H1 (cell line): ENCODE measurements at regions not wholly inside any gene's neighbourhood (a gene's known extent, or its start where the extent isn't known, plus 50 kb on each side); places are given as distances from the start of the nearest gene placed in this dataset.

Experiments used
- CTCF ChIA-PET: fragments of 300-600 bp; sonication (Branson Sonifier 250); formaldehyde crosslinking; loops from one replicate; lab custom pipeline; 2021; ENCODE audit not compliant: partially characterized antibody; lab: Charles Lee
- POLR2A ChIA-PET: fragments of 300-600 bp; sonication (Branson Sonifier 250); formaldehyde crosslinking; loops from one replicate; lab custom pipeline; 2021; ENCODE audit warnings: inconsistent platforms; ENCODE audit not compliant: partially characterized antibody; lab: Charles Lee
- DNase-seq, 2 experiments: peaks; one replicate each; pipeline versions ENCODE4 v3.0.0 to v3.0.0-alpha.2; 2010 to 2022; ENCODE audit warnings: low spot score in 2 of 2, low read depth in 1 of 2, mixed read lengths in 1 of 2
- FAIRE-seq: peaks from 2 replicates; lab custom pipeline; 2011; peaks lifted over from hg19 to GRCh38; lab: Jason Lieb, UNC
- H2AFZ ChIP-seq: 2 replicates; pipeline ENCODE4 v1.8.1; 2012; ENCODE audit warnings: low read length, inconsistent platforms
- H2AK5ac ChIP-seq: 2 replicates; pipeline ENCODE4 v1.6.1; 2013; ENCODE audit warnings: low read depth, low read length
- H2BK120ac ChIP-seq: replicated peaks from 2 replicates; pipeline ENCODE3; 2013; ENCODE audit warnings: low read depth, low read length, inconsistent platforms
- H2BK12ac ChIP-seq: 2 replicates; pipeline ENCODE4 v1.6.1; 2013; ENCODE audit warnings: low read depth, low read length
- H2BK15ac ChIP-seq: 2 replicates; pipeline ENCODE4 v1.6.1; 2013; ENCODE audit warnings: low read length
- H2BK20ac ChIP-seq: 2 replicates; pipeline ENCODE4 v1.6.1; 2013; ENCODE audit warnings: low read length
- H2BK5ac ChIP-seq: 2 replicates; pipeline ENCODE4 v1.6.1; 2013; ENCODE audit warnings: low read depth, low read length
- H3K14ac ChIP-seq: 2 replicates; pipeline ENCODE4 v1.6.1; 2013; ENCODE audit warnings: inconsistent platforms; ENCODE audit not compliant: insufficient read length
- H3K18ac ChIP-seq: 2 replicates; pipeline ENCODE4 v1.6.1; 2013; ENCODE audit warnings: low read length; ENCODE audit errors: extremely low read depth
- H3K23ac ChIP-seq: 2 replicates; pipeline ENCODE4 v1.6.1; 2013; ENCODE audit warnings: inconsistent platforms; ENCODE audit not compliant: insufficient read length
- H3K23me2 ChIP-seq: 2 replicates; pipeline ENCODE4 v1.6.1; 2013; ENCODE audit warnings: low read depth, low read length
- H3K27ac ChIP-seq: 2 replicates; pipeline ENCODE4 v1.6.1; 2011; ENCODE audit warnings: low read depth, low read length, inconsistent platforms
- H3K27me3 ChIP-seq, 4 experiments: replicated peaks in 1 of 4; 1 replicate in 1 of 4; 2 replicates in 3 of 4; pipeline versions ENCODE4 v1.6.1 to v1.8.1; 2011 to 2013; ENCODE audit warnings: low read length in 3 of 4, mild to moderate bottlenecking in 3 of 4, inconsistent platforms in 2 of 4, mixed read lengths in 2 of 4, moderate library complexity in 1 of 4; ENCODE audit not compliant: control insufficient read depth in 3 of 4, insufficient read depth in 3 of 4; ENCODE audit errors: extremely low read depth in 1 of 4
- H3K36me3 ChIP-seq, 4 experiments: 2 replicates each; pipeline versions ENCODE4 v1.6.1 to v1.8.1; 2011 to 2013; ENCODE audit warnings: mild to moderate bottlenecking in 4 of 4, low read length in 3 of 4, moderate library complexity in 2 of 4, control low read depth in 1 of 4, inconsistent platforms in 1 of 4; ENCODE audit not compliant: insufficient read depth in 4 of 4, control insufficient read depth in 2 of 4
- H3K4ac ChIP-seq: replicated peaks from 2 replicates; pipeline ENCODE3; 2013; ENCODE audit warnings: low read length, low read depth, mixed read lengths, inconsistent platforms; ENCODE audit not compliant: insufficient read length
- H3K4me1 ChIP-seq, 4 experiments: replicated peaks in 1 of 4; 1 replicate in 1 of 4; 2 replicates in 3 of 4; pipeline versions ENCODE4 v1.6.1 to v1.8.1; 2011 to 2013; ENCODE audit warnings: low read length in 3 of 4, inconsistent platforms in 2 of 4, mixed read lengths in 1 of 4; ENCODE audit not compliant: insufficient read depth in 4 of 4, control insufficient read depth in 3 of 4
- H3K4me2 ChIP-seq, 2 experiments: 2 replicates each; pipeline versions ENCODE4 v1.6.1 to v1.8.1; 2011 to 2013; ENCODE audit warnings: low read depth in 2 of 2, low read length in 2 of 2, control low read depth in 1 of 2, inconsistent platforms in 1 of 2, mild to moderate bottlenecking in 1 of 2; ENCODE audit not compliant: insufficient read depth in 1 of 2
- H3K4me3 ChIP-seq, 4 experiments: fragments of 200-600, 300-600 bp in 1 of 4; sonication (generic), shearing (Covaris generic), sonication (Bioruptor Twin) in 1 of 4; 2 replicates each; pipeline versions ENCODE4 v1.5.1 to v1.8.1; 2011 to 2016; ENCODE audit warnings: low read length in 4 of 4, low read depth in 3 of 4, control low read depth in 2 of 4, inconsistent platforms in 2 of 4, mild to moderate bottlenecking in 2 of 4, mixed read lengths in 1 of 4, moderate library complexity in 1 of 4; ENCODE audit not compliant: insufficient read depth in 2 of 4; ENCODE audit errors: extremely low read depth in 1 of 4
- H3K56ac ChIP-seq: replicated peaks from 2 replicates; pipeline ENCODE3; 2013; ENCODE audit warnings: low read depth, mild to moderate bottlenecking, mixed read lengths, low read length, inconsistent platforms; ENCODE audit not compliant: insufficient read length
- H3K79me1 ChIP-seq: 2 replicates; pipeline ENCODE4 v1.6.1; 2013; ENCODE audit warnings: low read depth, low read length, control low read depth
- H3K79me2 ChIP-seq, 2 experiments: 2 replicates each; pipeline versions ENCODE4 v1.6.1 to v1.8.1; 2012 to 2013; ENCODE audit warnings: low read length in 2 of 2, mild to moderate bottlenecking in 2 of 2, inconsistent platforms in 1 of 2; ENCODE audit not compliant: insufficient read depth in 2 of 2, control insufficient read depth in 1 of 2
- H3K9ac ChIP-seq, 4 experiments: replicated peaks in 1 of 4; 1 replicate in 1 of 4; 2 replicates in 3 of 4; pipeline versions ENCODE4 v1.6.1 to v1.8.1; 2011 to 2013; ENCODE audit warnings: low read depth in 3 of 4, low read length in 3 of 4, control low read depth in 2 of 4, mild to moderate bottlenecking in 2 of 4, moderate library complexity in 2 of 4, inconsistent platforms in 1 of 4; ENCODE audit errors: extremely low read depth in 1 of 4
- H3K9me3 ChIP-seq, 2 experiments: 2 replicates each; pipeline versions ENCODE4 v1.6.1 to v1.8.1; 2012 to 2013; ENCODE audit warnings: mild to moderate bottlenecking in 2 of 2, moderate library complexity in 2 of 2, control low read depth in 1 of 2, inconsistent platforms in 1 of 2, low read depth in 1 of 2, low read length in 1 of 2, mixed read lengths in 1 of 2; ENCODE audit not compliant: insufficient read depth in 2 of 2
- H4K20me1 ChIP-seq, 2 experiments: replicated peaks in 1 of 2; 2 replicates each; pipeline versions ENCODE3 to v1.8.1; 2011 to 2013; ENCODE audit warnings: inconsistent platforms in 2 of 2, low read length in 2 of 2, mild to moderate bottlenecking in 1 of 2; ENCODE audit not compliant: insufficient read depth in 2 of 2, control insufficient read depth in 1 of 2
- H4K5ac ChIP-seq: 2 replicates; pipeline ENCODE4 v1.6.1; 2013; ENCODE audit warnings: low read length, low read depth, mixed read lengths, inconsistent platforms; ENCODE audit not compliant: insufficient read length
- H4K8ac ChIP-seq: 2 replicates; pipeline ENCODE4 v1.8.0; 2013; ENCODE audit warnings: mild to moderate bottlenecking, moderate library complexity, low read length, inconsistent platforms; ENCODE audit not compliant: insufficient read depth; ENCODE audit errors: extremely low read depth
- H4K91ac ChIP-seq: replicated peaks from 2 replicates; pipeline ENCODE3; 2013; ENCODE audit warnings: low read length, mixed read lengths, inconsistent platforms; ENCODE audit not compliant: insufficient read length
- ASH2L ChIP-seq: fragments of 200-600, 300-600 bp; sonication (generic); IDR thresholded peaks from one replicate; pipeline ENCODE4 v1.7.1; 2017; ENCODE audit warnings: low read length
- BACH1 ChIP-seq: IDR thresholded peaks from 2 replicates; pipeline ENCODE4 v1.6.1; 2012; ENCODE audit warnings: low read length, improper control_type of control experiment
- BCL11A ChIP-seq, 2 experiments: IDR thresholded peaks; one replicate each; pipeline ENCODE4 v1.6.1; 2011; ENCODE audit warnings: low read depth in 2 of 2, low read length in 2 of 2, mild to moderate bottlenecking in 2 of 2
- CBX5 ChIP-seq: fragments of 300-800, 300-1000 bp; sonication (generic); IDR thresholded peaks from 2 replicates; pipeline ENCODE4 v1.7.1; 2016; ENCODE audit warnings: antibody characterized with exemption, low read length, low read depth
- GTF2F1 ChIP-seq: IDR thresholded peaks from 2 replicates; pipeline ENCODE4 v1.6.1; 2012; ENCODE audit warnings: low read depth, low read length, improper control_type of control experiment, borderline replicate concordance
- JUN ChIP-seq: IDR thresholded peaks from 2 replicates; pipeline ENCODE4 v1.6.1; 2011; ENCODE audit warnings: low read depth, mild to moderate bottlenecking, improper control_type of control experiment, low read length
- POU5F1 ChIP-seq: IDR thresholded peaks from 2 replicates; pipeline ENCODE4 v1.6.1; 2011; ENCODE audit warnings: low read depth, mild to moderate bottlenecking, low read length, moderate library complexity
- RAD21 ChIP-seq, 2 experiments: IDR thresholded peaks in 1 of 2; conservative IDR thresholded peaks in 1 of 2; 2 replicates each; pipeline ENCODE4 v1.6.1; 2011; ENCODE audit warnings: low read depth in 2 of 2, low read length in 2 of 2, improper control_type of control experiment in 1 of 2, inconsistent platforms in 1 of 2, mild to moderate bottlenecking in 1 of 2, moderate library complexity in 1 of 2
- SIX5 ChIP-seq: IDR thresholded peaks from 2 replicates; pipeline ENCODE4 v1.6.1; 2011; ENCODE audit warnings: mild to moderate bottlenecking, low read depth, low read length
- SRF ChIP-seq: IDR thresholded peaks from 2 replicates; pipeline ENCODE4 v1.6.1; 2011; ENCODE audit warnings: mild to moderate bottlenecking, low read depth, low read length, moderate library complexity
- WGBS, 2 experiments: shearing (Covaris generic) in 1 of 2; methylation state at CpG; one replicate each; pipeline versions ENCODE4 v1.1.6 to v1.1.7; 2013 to 2015; ENCODE audit warnings: low lambda C conversion rate in 2 of 2, mixed read lengths in 2 of 2, inconsistent platforms in 1 of 2, low coverage in 1 of 2, missing lambda C conversion rate in 1 of 2; ENCODE audit not compliant: insufficient replicate concordance in 2 of 2, insufficient coverage in 1 of 2, insufficient read length in 1 of 2; ENCODE audit errors: extremely low coverage in 1 of 2, missing lambda C conversion rate in 1 of 2; 5-methylcytosine and 5-hydroxymethylcytosine counted together
- TF ChIP-seq, protein P1 (sequence below): IDR thresholded peaks from 2 replicates; pipeline ENCODE4 v1.6.1; 2012; ENCODE audit warnings: inconsistent platforms

DNA sequence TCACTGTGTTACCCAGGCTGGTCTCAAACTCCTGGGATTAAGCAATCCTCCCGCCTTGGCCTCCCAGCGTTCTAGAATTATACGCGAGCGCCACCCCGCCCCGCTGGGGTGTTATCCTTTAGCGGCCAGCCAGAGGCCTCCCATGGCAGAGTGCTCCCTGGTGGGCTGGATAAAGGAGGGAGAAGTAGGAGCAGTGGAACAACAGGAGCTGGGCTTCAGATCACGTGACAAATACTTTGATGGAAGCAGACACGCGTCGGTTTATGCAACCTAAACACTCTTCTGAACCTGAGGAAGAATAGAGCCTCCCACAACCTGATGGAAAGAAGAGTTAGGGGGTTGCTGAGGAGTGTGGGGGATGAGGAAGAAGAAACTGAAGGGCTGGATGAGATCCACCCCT, 2114.0 kb downstream of the TP53TG3F start:
- peaks cover 63 to 99% of the 10 kb centered on the region in 2 experiments for H3K9me3 ChIP-seq
- no peak overlapping the region for H4K91ac ChIP-seq
- H3K79me2 ChIP-seq, result no peaks in the 10 kb centered on the region
- no peak overlapping the region for H2BK5ac ChIP-seq
- H2BK120ac ChIP-seq, result no peak overlapping the region
- no peak overlapping the region for H4K8ac ChIP-seq
- no peak overlapping the region for H3K14ac ChIP-seq
- H2BK15ac ChIP-seq, result no peak overlapping the region
- H3K56ac ChIP-seq, result no peak overlapping the region
- no peak overlapping the region for H3K4me2 ChIP-seq
- H3K4me1 ChIP-seq, result no peaks in the 10 kb centered on the region
- no peaks in the 10 kb centered on the region for H3K79me1 ChIP-seq
- H3K9ac ChIP-seq, result no peak overlapping the region
- no peak overlapping the region for H4K5ac ChIP-seq
- H2AFZ ChIP-seq, result no peak overlapping the region
- DNase-seq (no peak), FAIRE-seq (no peak)
- H3K18ac ChIP-seq, result no peak overlapping the region
- no peaks in the 10 kb centered on the region for H3K23me2 ChIP-seq
- no peak overlapping the region for H2BK12ac ChIP-seq
- H3K23ac ChIP-seq, result no peak overlapping the region
- peaks cover 0 to 7% (median 0%) of the 10 kb centered on the region in 4 experiments; a peak in 3 of 8 replicates for H3K36me3 ChIP-seq
- H3K4ac ChIP-seq, result no peak overlapping the region
- 88% methylated on average over 12 of the region's 12 CpGs; no CpG with 5 or more reads in 1 of the 2 experiments for WGBS, 2 experiments
- H4K20me1 ChIP-seq, result no peaks in the 10 kb centered on the region
- CTCF ChIA-PET, result no interaction called here
- H3K4me3 ChIP-seq, result no peak overlapping the region
- H3K27ac ChIP-seq, result no peak overlapping the region
- POLR2A ChIA-PET, result no interaction called here
- H2BK20ac ChIP-seq, result no peak overlapping the region
- H3K27me3 ChIP-seq, result no peaks in the 10 kb centered on the region
- H2AK5ac ChIP-seq, result no peak overlapping the region
- no peak for TF ChIP-seq RAD21 (IDR thresholded peaks at IDR 0.05 in 1 of 2, conservative IDR thresholded peaks at IDR 0.05 in 1 of 2; ENCODE audit: low read depth in 2 of 2, low read length in 2 of 2)
- no peak for TF ChIP-seq BACH1
- no peak for TF ChIP-seq SRF
- TF ChIP-seq BCL11A (IDR thresholded peaks at IDR 0.05; ENCODE audit: low read depth in 2 of 2, low read length in 2 of 2), result no peak
- TF ChIP-seq SIX5, result no peak
- no peak for TF ChIP-seq ASH2L
- no peak for TF ChIP-seq JUN
- TF ChIP-seq, protein P1, sequence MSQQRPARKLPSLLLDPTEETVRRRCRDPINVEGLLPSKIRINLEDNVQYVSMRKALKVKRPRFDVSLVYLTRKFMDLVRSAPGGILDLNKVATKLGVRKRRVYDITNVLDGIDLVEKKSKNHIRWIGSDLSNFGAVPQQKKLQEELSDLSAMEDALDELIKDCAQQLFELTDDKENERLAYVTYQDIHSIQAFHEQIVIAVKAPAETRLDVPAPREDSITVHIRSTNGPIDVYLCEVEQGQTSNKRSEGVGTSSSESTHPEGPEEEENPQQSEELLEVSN, result no peak
- TF ChIP-seq POU5F1, result no peak
- no peak for TF ChIP-seq GTF2F1
- no peak for TF ChIP-seq CBX5
